COLO829 (cell line): ENCODE measurements at regions not wholly inside any gene's neighbourhood (a gene's known extent, or its start where the extent isn't known, plus 50 kb on each side); places are given as distances from the start of the nearest gene placed in this dataset.
"Not testable (repeated sequence)": the region's sequence is repeated elsewhere in the genome, so short reads cannot be mapped to it uniquely, and the experiment has no call there.

ENCODE experiments used
- DNase-seq: peaks from one replicate; pipeline ENCODE4 v3.0.0; 2012; ENCODE audit warnings: low spot score

DNA sequence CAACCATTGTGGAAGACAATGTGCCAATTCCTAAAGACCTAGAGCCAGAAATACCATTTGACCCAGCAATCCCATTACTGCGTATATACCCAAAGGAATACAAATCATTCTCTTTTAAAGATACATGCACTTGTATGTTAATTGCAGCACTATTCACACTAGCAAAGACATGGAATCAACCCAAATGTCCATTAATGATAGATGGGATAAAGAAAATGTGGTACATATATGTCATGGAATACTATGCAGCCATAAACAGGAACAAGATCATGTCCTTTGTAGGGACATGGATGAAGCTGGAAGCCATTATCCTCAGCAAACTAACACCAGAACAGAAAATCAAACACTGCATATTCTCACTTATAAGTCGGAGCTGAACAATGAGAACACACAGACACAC, 472.5 kb upstream of the SOX9 start:
- not testable (repeated sequence) for DNase-seq

DNA sequence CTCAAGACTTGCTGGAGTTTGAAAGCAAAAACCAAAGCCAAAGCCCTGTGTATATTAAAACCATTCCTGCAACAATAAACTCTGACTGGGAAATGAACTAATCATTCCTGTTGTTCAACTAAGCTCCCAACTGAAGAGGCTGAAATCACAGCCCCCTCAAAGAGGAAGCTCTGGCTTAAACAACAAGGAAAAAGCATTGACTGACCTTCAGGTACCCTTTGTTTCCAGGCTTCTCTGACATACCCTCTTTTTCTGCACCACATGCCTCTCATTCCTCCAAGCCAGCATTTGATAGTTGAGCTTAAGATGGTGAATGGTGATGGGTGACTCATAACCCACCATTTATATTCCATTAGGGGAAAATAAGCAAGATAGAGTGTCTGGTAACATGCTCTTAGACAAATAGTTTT, 470.9 kb upstream of the SOX9 start:
- DNase-seq, result no peak

DNA sequence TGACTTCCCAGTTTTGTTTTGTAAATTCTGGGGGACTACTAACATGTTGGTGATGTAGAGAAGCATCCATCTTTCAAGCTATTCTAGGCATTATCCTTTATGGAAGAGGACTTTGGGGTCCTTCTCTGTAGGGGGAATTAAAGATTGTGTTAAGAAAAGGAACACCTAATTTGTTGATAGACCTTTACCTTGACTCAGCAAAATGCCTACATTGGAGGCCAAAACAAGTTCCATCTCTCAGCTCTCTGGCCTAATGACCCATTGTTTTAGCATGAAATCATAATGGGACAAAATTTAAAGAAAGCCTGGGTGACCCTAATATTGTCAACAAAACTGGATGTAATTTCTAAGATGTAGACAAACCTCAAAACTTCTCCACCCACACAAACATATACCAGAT, 465.3 kb upstream of the SOX9 start:
- DNase-seq, result no peak

- no peak for DNase-seq
These were observed 463.6 kb upstream of the SOX9 start for GRCh38 chr17:71656964-71657858.

DNA sequence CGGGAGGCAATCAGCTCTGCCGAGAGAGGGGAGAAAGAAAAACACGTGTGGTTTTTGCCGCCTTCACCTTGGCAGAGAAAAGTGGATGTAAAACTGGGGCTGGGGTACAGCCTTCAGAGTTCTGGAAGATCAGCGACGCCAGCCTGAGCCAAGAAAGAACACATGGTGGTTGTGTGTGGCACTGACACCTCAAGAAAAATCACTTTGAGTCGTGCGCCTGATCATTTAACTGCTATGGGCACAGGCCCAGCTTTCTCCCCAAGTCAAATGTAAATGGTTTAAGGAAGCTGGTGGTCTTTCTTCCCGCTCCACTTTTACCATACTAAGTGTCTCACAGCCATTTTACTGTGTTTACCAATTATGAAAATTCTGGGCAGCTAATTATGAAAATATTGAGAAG, 461.8 kb upstream of the SOX9 start:
- no peak for DNase-seq

DNA sequence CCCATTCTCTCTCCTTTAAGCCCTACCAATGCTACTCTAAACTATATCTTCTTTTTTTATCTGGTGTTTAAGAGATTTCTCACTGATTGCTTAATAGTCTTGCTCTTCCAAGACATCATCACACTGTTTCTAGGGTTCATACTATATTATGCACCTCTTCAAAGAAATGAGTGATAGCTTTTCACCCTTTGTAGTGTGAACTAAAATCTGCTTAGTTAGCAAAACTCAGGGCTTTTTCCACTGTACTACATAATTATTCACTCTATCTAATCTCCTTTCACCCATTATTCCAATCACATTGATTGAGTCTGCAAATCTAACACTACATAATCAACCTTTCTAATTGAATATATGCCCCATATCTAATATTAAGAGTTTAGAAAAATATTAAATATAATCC, 456.0 kb upstream of the SOX9 start:
- no peak for DNase-seq

DNA sequence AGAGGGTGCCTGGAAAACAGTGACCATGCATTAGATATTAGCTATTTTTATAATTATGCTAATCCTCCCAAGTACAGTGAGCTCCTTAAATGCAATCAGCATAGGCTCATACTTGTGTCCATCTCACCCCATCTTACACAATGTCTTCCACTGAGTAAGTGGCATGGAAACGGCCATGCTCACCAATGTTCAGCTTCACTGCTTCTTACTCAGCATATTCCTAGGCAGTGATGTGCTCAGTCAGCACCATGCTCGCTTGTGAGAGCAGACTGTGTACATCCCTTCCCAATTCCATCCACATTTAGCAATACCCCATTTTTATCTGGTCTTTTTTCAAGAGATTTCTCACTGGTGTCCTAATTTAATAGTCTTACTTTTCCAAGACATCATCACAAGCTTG, 454.8 kb upstream of the SOX9 start:
- no peak for DNase-seq

- no peak for DNase-seq
These were observed 453.2 kb upstream of the SOX9 start for GRCh38 chr17:71667661-71668060.

DNA sequence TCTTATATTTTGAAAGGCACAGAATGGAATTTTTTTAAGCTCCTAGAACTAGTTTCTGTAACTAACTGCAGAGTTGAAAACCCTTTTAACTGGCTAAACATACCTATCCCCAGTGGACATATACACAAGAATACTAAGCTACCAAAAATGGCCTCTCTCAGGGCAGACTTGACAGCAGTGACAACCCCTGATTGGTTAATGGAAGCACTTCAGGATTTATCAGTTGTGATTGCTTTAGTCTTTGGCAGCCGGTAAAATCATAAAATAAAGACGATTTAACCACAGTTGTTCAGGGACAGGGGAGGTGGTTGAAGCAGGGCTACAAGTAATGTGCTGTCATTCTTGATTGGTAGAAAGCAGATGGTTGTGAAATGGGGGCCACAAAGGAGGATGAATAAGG, 452.0 kb upstream of the SOX9 start:
- DNase-seq, result no peak

DNA sequence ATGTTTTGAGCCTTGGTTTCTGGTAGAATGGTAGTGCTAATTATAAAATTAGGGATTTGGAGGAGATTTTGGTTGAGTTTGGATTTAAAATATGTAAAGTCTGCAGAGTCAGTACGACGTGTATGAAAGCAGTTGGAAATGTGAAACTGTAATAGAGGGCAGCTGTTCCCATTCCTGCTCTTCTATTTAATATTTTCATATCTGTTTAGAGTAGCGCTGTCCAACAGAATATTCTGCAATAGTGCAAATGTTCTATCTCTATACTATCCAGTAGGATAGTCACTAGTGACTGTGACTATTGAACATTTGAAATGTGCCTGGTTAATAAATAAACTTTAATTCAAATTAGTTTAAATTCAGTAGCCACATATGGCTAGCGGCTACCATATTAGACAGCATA, 443.4 kb upstream of the SOX9 start:
- DNase-seq, result no peak

- DNase-seq, result no peak
These were observed 441.0 kb upstream of the SOX9 start for GRCh38 chr17:71679832-71680231.

DNA sequence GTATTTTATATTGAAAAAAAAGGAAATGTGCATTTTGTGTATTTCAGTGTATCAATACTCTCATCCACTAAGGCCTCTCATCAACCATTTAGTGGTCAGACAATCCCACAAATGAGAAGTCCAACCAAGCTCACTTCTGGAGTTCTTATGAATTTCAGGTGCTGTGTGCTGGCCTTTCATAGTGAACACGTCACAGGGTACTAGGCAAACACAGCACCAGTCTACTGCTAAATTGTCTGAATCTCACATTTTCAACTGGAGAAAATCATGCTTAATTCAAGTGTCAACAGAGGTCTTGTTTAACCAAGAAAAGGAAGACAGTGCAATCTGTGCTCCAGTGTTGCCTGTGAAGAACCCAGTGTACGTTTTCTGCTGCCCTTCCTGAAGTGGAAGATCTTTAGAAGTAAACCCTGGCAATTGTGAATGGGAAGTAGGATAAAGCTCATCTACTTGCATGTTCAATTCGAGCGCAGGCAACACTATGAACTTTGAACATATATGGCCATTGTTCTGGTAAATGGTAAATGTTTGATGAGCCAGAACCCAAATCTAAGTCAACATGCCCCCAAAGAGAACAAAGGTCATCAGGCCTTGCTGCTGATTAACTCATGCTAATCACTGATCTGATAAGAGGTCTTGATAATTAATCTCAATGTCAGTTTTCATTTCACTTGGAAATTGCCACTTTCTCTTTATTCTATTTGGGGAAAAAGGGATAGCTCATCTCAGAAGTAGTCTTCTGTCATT, 439.2 kb upstream of the SOX9 start:
- no peak for DNase-seq

- DNase-seq, result no peak
These were observed 438.7 kb upstream of the SOX9 start for GRCh38 chr17:71682174-71682494.

DNA sequence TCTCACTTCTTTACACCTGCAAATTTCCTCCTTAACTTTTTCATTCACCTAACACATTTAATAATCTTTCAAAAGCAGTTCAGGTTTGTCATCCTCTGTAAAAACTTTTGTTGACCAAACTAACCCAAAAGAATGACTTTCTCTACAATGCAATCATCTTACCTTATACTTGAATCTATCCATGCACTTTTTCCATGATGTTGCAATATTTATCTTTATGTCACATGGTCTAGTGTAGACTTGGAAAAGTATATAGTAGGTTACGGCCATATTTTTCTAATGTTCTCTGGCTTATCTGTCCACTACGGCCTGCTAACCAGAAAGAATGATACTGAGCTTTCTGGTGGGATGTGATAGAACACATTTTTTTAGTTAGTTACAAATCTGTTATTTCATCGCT, 431.0 kb upstream of the SOX9 start:
- no peak for DNase-seq

GRCh38 chr17:71699907-71700306, 420.9 kb upstream of the SOX9 start:
- no peak for DNase-seq

GRCh38 chr17:71703701-71704100, 417.1 kb upstream of the SOX9 start:
- no peak for DNase-seq

DNA sequence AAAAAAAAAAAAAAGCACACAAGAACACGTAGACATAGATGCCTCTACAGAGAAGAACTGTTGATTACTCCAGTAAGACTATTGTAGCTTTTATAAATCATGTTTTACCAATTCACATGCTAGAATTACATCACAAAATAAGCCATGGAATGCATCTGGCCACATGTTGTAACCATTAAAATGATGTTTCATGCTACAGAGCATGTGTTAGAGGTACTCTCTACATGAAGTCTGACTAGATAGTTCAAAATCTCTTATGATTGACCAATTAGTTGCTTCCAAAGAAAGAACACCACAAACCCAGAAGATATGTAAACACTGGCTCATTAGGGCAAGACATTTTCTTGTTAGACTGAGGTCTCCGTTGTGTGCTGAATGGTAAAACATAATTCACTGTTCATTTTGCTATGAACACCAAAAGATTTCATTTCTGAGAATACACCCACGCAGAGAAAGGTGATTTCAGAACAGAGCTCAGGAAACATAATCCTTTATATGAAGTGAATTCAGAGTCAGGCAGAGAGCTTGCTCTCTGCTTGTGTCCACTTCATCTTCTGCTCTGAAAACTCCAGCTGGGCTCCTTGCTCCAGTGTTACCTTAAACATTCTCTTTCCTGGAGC, 411.4 kb upstream of the SOX9 start:
- DNase-seq, result no peak

DNA sequence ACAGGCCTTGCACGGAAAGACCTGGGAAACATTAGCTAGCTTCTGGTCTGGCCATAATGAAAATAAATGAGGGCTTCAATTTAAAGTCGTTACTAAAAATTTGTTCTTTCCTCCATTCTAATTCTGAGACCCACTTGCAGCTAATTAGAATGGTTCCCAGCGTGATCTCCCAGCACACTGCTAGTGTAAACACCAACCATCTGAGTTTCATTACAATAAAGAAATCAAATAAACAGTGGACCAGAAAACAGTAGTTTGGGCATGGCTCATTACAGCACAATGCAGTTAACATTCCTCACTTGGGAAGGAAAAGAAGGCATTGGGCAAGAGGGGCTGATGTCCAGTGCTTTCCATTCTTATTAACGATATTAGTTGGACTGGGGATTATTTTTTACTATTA, 410.9 kb upstream of the SOX9 start:
- no peak for DNase-seq

DNA sequence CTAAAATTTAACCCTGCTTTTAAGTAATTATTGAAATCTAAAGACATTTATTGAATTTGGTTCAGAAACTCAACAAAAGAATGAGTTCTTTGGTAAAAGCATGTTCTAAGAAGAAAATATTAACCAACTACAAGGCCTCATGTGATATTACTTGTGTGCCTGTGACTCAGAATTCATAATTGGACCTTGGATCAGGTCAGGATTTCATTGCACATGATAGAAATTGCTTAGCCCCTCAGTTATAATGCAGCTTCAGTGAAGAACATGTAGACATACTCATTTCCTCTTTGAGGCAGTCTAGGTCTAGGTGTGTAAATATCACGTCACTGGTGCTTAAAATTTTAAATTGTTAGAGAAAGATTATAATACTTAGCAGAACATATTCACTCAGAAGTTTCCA, 410.0 kb upstream of the SOX9 start:
- no peak for DNase-seq

- DNase-seq, result no peak
These were observed 407.0 kb upstream of the SOX9 start for GRCh38 chr17:71713846-71714245.

GRCh38 chr17:71724339-71724738, 396.5 kb upstream of the SOX9 start:
- DNase-seq, result no peak

- no peak for DNase-seq
These were observed 395.0 kb upstream of the SOX9 start for GRCh38 chr17:71725811-71726210.

DNA sequence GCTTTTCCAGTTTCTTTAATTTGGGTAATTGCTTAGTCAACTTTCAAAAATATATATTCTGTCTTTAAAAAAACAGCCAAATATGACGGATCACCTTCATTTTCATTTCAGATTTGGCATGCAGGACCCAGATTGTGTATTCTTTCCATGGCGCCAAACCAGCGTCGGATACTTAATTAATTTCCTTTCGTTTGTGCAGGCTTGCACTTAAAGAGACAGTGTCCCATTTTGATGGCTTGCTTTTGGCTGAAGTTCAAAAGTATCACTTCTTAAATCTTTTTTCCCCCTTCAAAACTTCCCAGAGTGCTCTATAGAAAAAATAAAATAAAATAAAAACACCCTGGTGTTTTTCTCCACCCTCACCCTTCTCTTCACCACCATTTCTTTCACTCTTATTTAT, 394.5 kb upstream of the SOX9 start:
- no peak for DNase-seq
